SKM-1 treated with dmso at 0.1 percent for 144 hours (cell line): ENCODE measurements at regions not wholly inside any gene's neighbourhood (a gene's known extent, or its start where the extent isn't known, plus 50 kb on each side); places are given as distances from the start of the nearest gene placed in this dataset.
"Not testable (repeated sequence)": the region's sequence is repeated elsewhere in the genome, so short reads cannot be mapped to it uniquely, and the experiment has no call there.

ENCODE experiments used
- DNase-seq: peaks from one replicate; lab custom pipeline; 2025; ENCODE audit not compliant: unreplicated experiment; lab: John Stamatoyannopoulos, UW

DNA sequence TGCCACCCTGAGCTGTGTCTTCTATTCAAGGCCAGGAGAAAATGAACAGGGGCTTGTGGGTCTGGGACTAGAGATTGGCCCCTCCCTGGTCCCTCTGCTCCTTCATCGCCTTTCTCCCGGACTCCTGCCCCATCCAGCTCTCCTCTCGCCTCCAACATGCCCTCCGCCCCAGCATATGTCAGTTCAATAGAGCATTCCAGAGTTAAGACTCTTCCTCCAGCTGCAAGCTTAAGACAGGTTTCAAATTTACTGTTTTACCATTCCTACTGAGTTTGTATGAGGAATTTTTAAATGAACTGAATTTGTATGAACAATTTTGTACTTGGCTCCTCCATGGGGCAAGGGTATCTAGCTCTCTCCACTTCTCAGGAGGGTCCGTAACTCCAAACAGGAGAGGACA is 195.6 kb downstream of the TBC1D2B start:
- DNase-seq, result no peak

DNA sequence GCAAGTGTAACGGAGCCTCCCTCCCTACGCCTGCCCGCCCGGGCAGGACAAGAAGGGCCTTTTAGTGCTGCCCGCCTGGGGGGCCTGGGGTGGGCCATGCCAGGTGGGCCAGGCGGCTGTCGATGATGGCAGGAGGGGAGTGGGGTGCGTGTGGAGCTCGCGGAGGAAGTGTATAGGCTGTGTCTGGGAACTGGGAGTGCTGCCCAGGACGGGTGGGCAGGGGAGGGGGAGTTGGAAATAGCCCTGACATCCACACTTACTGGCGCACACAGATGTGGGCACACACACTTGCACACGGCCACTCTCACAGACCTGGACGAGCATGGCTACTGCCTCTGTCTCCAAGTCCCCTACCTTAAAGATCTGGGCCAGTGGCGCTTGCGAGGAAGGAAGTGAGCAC is 196.0 kb downstream of the TBC1D2B start:
- DNase-seq, result not testable (repeated sequence)

DNA sequence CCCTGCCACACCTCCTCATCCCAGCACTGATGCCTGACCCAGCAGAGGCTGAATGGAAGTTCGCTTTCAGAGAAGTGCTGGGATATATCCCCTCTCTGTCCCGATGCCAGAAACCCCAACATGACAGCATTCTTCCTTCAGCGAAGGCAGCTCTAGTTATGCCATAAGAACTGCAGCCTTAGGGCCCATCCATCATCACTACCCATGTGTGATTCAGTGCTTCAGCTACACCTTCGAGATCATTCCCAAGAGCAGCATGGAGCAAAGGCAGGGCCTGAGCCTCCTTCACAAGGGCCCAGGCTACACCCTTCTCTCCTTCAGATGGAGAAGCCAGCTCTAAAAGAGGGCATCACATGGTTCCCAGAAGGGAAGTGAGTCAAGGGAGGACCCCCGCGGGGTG is 198.0 kb downstream of the TBC1D2B start:
- DNase-seq, result not testable (repeated sequence)

DNA sequence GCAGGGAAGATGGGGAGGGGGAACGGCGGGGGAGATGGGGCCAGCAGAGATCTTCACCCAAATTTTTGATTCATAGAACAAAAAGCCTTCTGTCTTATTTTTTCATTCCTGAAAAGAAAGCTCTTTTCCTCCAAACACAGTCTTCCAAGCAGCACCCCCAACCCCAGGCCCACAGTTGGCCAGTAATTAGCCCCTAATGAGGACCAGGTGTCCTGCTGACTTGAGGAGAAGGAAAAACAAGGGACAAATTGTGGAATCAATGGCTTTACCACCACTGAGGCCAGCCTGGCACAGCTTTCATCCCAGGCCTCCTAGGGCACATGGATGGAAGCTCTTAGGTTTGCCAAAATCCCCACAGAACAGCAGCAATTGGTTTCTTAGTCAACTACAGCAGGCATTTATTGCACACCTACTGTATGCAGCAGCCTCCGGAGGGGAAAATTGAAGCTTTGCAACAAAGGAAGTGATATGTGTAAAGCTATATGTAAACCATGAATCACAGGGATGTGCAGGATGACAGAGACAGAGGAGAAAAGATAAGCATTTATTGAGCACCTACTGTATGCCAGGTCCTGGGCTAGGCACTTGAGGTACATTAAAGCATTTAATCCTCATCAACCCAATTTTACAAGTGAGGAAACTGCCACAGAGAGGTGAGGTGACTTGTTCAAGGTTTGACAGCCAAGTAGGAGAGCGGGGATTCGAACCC is 199.5 kb downstream of the TBC1D2B start:
- DNase-seq, result no peak

DNA sequence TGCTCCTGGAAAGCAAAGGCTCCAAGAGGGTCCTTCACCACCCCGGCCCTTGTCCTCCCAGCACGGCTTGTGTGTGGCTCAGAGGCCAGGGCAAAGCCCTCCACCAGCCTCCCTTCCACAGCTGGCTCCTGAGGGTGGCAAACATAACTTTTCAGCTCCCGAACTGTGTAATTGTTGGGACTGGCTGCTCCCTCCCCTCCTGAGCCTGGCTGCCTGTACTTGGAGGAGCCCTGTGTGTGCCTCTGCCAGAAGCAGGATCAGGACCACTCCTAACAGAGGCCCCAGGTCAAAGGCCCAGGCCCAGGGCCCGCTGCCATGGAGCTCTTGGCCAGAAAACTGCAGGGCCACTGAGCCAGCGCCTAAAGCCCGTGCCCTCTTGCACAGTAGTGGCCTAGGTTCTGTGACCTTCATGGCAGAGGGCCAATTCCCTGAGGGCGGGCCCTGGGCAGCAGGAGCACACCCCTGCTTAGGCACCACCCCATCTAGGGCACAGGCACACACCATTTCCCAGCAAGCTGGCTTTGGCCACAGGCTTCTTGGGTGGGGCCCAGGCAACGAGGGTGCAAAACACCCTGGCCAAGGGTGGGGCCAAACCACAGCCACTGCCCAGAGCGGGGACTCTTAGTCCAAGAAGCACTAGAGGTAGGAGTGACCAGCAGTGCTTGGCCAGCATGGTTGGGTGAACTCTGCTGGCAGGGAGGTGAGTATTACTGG is 201.2 kb downstream of the TBC1D2B start:
- DNase-seq, result not testable (repeated sequence)

DNA sequence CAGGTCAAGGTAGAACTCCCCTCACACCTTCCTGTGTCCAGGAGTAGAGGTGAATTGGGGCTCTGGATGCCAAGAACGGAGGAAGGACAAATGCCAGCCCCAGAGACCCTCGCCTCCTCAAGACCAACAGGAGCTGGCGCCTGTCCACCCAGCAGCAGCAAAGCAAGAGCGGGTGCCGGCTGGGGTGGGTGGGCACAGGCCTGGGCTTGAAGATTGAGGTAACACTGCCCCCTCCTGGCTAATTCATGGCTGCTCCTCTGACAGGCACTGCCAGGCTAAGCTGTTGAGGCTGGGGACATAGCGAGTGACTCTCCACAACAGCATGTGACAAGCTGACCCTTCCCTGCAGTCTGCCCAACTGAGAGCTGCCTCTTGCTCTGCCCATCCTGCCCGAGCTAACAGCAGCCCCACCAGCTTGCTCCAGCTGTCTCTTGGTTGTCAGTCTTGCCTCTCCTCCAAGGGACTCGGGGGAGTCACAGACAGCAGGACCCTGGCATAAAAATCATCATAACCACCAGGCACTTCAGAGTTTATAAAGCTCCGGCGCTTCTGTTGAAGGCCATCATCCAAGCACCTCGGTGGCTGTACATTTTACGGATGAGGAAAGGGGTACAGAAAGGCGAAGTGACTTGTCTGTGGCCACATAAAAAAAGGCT is 202.3 kb downstream of the TBC1D2B start:
- peak; percentile 13 for DNase-seq

DNA sequence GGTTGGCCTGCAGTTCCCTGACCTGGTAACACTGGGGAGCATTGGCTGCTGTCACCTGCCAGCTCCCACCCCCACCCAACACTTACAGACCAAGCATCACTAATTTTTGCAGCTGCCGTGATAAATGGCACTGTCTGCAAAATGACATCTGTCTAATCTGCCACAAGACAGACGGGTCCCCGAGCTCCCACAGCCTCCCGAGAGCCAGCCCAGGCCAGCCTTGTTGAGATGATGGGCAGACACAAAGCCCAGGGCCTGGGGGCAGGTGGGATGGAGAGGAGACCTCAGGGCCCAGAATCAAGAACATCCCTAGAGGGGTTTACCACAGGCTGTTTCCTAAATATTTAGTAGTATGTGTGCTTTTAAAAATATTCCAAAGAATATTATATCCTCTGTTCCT is 203.4 kb downstream of the TBC1D2B start:
- DNase-seq, result no peak

DNA sequence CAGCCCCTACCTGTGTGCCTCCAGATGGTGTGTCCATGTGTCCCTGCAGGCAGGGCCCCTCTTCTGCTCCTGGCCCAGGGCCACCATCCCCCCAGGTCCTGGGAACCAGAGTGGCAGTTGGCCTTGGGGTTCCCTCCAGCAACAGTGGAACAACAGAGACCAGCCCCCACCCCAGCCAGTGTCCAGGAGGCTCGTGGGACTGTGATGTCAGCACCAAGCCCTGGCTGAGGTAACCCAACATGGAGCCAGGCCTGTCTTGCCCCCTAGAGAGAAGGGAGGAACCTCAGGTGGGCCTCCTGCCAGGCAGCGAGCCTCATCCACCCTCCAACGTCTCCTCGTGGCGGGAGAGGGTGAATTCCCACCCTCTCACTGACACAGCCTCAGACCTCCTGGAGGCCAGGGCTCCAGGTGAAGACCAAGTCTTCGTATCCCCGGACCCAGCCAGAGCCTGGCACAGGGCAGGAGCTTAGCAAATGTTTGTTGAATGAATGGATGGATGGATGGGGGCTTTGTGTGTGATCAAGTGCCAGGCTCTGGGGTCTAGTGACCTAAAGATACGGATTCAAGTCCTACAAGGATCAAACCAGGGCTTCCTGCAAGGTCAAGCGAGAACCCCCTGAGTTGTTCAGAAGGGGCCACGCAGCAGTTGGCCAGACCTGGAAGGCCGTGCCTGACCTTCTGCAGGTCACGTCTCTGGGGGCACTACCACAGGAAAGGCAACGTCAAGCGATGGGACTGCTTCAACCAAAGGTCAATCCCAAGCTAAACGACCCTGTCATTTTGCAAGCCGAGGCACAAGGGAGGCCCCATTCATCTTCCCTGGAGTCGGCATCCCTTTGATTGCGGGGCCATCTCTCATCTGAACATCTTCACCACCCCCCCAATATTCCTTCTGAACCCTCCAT is 204.7 kb downstream of the TBC1D2B start:
- not testable (repeated sequence) for DNase-seq

DNA sequence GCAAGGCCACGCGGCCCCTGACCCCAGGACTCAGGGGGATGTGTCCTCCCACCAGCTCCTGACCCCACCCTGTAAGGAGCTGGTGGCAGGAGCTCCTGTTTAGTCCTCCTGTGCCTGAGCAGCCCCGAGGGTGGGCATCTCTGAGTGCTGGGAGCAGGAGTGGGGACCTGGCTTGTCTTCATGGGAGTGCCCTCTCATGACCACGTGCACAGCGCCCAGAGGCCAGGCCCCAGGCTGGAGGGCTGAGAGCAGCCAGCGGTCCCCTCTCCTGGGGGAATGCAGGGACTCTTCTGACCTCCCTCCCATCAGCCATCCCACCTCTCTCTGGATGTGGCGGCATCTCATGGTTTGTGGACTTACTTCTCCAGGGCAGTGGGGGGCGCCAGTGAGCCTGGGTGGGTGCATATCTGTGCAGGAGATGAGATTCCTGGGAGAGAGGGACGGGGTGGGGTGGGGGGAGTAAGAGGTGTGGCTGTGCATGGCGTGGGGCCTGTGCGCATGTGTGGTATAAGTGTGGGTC is 205.6 kb downstream of the TBC1D2B start:
- DNase-seq, result no peak

DNA sequence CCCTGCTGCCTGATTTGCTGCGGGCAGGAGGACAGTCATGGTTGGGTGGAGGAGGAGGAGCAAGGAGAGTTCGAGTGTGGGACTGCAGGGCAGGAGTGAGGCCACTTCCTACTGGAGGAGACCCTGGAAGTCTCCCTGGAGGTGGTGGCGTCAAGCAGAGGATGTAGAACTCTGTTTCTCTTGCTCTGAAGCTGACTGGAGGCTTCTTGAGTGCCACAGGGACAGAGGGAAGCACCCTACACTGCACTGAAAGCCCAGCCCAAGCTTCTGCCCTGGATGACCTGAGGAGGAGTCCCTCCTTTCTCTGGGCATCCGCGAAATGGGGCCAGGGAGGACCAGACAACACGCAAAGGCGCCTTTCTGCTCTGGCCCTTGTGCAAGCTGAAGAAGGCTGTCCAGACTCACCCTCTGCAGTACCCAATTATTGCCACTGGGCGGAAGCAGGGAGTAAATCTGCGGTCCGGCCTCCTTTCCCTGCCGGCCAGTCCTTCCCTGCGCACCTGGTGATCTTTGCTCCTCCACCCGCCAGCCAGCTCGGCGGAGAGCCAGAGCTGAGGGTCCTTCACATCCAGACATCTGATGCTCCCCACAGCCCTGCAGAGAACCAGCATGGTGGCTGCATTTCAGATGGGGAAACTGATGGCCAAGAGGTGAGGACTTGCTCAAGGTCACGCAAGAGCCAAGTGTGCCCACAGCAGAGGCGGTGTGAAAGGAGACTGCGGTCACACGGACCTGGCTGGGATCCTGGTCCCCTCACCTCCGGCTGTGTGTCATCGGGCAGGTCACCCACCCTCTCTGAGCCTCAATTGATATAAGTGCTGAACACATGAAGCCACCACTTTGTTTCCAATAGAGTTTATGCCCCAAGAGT is 207.1 kb downstream of the TBC1D2B start:
- peak; percentile 52 for DNase-seq

DNA sequence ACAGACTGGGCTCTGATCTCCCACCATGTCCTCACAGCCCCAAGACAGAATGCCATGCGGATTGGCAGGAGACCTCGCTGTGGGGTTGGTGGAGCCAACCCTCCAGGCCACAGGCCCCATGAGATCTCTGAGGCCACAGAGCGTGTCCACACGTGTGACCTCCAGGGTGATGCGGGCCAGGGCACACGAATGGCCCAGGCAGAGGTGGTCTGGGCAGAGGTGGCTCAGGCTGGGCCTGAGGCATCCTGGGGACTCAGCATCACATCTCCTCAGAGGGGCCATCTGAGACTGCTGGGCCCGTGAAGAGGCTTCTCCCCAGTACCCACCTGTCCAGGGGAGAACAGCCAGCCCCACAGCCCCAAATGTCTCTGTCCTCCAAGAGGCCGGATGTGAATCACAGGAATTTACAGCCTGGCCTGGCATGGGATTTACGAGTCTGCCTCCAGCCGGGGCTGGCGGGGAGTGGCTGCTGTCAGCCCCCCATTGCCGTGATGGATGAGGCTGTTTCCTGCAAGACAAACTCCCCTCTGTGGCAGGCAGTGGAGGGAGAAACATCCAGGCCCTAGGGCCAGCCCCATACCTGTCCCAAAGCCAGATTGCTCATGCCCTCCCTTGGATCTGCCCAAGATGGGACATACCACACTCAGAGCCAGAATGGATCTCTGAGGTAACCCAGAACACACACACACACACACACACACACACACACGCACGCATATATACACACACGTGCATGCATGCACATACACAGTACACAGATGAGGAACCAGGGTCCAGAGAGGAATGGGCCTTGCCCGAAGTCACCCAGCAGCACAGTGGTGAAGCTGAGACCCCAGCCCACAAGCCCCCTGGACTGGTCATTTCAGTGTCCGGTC is 208.3 kb downstream of the TBC1D2B start:
- no peak for DNase-seq

DNA sequence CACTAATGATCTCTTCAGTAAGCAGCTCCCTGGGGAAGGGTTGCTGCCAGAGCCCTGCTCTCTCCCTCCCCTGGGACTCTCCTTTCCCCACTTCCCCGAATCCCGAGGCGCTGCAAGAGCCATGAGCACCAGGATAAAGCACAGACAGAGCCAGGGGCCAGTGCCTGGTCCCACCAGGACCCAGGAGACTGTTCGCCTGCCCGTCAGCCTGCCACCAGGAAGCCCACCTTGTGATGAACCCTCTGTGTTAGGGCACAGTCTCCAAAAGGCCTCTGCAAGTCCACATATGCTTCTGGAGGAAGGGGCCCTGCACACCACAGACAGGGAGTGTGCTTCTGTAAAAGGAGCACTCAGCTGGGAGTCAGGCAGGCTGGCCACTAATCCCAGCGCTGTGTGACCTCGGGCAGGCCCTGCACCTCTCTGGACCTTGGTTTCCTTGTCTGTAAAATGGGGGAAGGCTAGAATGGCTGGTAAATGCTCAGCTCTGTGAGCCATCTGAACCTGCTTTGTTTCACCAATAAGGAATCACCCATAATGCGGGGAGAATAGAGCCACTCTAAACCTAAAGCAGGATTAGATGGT is 209.4 kb downstream of the TBC1D2B start:
- DNase-seq, result not testable (repeated sequence)

DNA sequence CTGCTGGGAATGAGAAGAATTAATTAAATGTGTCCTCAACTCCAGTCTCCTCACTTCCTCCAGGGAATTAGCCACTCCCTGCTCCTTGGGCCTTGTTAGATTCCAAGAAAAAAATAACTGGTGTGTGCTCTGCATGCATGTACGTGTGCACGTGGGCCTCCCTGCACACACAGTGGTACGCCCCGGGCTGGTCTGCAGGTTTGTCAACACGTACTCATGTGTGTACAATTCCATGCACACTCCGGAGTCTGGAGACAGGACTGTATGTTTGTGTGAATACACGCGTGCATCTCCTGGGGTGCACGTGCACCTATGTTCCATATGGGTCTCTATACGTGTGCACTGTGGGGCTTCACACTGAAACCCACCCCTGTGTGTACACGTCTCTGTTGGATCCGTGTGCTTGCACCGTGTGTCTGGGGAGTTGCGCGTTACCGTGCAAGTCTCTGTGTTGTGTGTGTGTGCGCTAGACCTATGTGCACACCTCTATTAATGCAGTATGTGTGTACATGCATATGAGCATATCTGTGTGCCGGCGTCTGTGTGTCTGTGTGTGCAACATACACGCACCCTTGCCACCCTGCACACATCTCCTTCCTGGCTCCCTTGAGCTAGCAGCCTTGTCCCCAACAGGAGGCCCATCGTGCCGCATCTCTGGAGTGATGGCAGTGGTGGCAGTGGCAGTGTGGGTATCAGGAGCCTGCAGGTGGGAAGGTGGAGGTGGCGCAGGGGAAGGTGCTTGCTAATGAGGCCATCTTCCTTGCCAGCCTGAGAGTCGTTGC is 210.1 kb downstream of the TBC1D2B start:
- DNase-seq, result no peak

DNA sequence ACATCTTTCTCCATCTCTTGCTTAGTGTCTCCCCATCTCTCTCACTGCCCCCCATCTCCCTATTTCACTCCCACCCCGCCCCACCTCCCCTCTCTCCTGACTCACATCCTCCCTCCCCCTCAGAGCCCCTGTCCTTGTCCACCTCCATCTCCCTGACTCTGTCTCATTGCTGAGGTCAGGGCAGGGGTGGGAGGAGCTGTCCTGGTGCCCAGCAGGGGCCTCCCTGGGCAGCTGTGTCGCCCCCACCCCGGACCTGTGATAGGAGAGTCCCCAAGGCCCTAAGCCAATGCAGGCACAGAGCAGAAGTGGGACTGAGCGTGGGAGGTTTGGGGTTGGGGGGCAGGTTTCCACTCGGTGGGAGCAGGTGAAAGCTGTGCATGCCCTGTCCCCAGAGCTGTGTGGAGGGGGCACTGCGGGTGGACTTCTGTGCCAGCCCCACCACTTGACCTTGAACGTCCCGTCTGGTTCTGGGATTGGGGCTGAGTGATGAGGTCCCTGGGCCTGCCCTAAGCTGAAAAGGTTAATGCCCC is 210.8 kb downstream of the TBC1D2B start:
- DNase-seq, result no peak

DNA sequence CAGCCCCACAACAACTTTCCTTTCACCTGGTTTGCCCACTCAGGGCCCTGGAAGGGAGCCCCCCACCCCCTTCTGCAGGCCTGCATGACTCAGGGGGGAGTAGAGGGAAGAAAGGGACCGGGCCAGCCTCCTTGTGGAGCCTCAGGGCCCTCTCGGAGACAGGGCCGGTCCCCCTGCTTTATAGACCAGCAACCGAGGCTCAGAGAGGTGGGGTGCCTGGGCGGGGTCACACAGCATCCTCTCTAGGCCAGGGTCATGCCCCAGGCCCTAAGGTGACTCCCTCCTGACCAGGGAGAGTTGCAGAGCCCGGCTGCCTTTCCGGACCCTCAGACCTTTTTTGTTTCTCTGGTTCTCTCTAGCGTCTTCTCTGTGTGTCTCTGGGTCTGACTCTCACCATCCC is 211.3 kb downstream of the TBC1D2B start:
- no peak for DNase-seq

DNA sequence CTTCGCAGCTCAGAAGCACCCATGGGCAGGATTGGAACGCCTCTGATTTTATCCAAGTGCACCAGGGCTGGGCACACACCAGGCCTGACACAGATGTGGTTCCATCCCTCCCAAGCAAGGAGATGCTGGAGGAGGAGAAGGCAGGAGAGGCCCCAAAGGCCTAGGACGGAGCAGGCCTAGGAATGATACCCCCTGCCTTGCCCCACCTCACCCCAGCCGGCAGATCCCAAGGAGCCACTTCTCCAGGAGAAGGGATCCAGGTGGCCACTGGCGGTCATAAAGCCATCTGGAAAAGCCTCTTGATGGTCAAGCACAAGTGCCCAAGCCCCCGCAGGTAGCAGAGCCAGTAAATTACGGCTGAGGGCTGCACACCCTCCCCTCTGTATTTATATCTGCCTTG is 211.8 kb downstream of the TBC1D2B start:
- DNase-seq, result no peak

DNA sequence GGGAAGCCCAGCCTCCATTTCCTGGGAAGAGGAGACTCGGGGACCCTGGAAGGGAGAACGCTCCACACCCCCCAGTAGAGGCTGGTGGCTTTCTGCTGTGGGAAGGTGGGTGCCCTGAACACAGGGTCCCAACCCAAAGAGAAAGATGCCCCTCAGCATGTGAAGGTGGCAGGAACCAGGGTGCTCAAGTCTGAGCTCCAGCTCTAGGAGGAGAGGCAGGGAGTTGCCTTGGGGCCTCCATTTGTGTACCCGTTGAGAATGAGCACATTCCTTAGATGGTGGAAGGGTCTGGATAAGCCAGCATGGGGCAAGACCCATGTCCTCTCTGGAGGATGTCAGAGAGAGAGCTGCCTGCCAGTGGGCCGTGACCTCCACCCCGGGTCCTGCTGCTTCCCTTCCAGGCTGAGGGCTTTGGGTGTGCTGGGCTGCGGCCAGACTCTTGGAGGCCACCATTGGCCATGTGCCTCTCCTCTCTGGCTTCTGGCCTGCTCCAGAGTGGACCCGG is 212.4 kb downstream of the TBC1D2B start:
- DNase-seq, result no peak
